ENCODE measurements at regions not wholly inside any gene's neighbourhood (a gene's known extent, or its start where the extent isn't known, plus 50 kb on each side); places are given as distances from the start of the nearest gene placed in this dataset.

DNA sequence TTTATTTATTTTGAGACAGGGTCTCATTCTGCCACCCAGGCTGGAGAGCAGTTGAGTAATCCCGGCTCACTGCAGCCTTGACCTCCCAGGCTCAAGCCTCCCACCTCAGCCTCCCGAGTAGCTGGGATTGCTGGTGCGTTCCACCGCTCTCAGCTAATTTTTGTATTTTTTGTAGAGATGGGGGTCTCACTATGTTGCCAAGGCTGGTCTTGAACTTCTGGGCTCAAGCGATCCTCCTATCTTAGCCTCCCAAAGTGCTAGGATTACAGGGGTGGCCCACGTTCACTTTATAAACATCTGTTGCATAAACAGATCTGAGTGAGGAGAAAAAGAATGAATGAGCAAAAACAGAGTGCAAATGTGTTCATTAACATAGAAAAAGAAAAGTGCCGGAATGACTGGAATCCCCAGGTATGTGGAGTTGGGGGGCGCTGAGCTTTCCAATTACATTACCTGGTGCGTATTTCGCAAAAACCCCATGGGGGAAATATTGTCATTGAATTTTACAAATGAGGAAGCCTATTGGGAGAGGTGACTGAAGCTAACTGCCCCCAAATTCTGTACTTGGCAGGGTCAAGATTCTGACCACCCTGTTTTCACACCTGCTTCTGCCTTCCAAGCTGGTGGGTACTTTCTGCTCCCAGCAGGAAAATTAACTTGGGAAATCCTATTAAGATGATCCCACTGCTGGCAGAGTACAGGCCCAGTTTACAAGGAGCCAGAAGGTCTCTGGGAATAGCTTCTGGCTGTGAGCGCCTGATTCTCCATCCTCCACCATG is 207.7 kb upstream of the JARID2 start:
- no peak for ATAC-seq

DNA sequence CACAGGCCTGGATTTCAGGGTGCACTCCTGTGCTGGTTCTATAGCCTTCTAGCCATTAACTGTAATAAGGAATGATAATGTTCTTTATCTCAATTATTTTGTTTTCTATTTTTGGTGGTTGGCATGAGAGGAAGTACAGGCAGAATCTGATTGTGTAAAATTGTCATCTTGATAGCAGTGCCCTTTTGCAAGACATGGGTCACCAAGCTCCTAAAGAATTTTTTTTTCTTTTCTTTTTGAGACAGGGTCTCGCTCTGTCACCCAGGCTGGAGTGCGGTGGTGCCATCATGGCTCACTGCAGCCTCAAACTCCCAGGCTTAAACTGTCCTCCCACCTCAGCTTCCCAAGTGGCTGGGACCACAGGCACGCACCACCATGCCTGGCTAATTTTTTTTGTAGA is 206.7 kb upstream of the JARID2 start:
- no peak for ATAC-seq

DNA sequence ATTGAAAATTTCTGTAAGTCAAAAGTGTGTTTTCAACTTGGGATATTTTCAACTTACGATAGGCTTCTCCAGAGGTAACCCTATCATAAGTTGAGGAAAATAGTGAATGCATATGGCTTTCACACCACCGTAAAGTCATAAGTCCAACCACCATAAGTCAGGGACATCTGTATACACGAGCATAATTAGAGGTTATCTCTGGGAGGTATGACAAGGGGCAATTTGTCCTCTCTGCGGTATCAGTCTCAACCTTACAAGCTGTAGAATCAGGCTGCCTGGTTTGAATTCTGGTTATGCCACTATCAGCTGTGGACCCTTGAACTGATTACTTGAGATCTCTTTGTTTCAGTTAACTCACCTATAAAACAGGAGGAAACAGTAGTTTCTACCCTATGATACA is 202.9 kb upstream of the JARID2 start:
- ATAC-seq = no peak

DNA sequence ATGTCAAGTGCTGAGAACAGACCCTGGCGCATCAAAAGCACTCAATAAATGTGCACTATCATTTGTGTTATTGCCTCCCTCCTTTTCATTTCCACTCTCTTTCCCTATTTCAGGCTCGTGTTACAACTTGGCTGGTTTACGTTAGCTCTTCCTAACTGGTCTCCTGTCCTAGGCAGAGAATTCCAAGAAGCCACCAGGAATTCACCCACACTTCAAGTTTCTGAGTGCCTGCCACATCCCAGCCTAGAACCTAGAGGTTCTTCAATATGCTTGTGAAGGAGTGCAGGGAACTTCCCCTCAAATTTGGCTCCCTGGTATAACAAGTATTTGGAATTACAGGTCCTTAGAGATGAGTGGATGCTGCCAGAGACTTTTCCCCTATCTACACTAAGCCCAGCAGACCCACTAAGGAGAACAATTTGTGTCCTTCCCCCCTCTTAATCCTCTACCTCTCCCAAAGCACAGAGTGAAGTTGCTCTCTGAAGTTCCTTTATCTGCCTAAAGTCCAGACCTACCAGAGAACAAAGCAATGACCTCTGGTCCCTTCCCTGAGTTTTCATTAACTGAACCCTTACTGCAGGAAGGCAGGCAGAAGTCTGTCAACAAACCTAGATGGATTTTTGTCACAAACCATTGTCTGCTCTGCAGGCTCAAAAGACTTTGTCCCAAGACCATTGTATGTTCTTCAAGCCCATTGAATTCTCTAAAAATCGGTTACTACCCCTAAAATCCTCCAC is 201.6 kb upstream of the JARID2 start:
- ATAC-seq = no peak

GRCh38 chr6:15044948-15045347 is 200.9 kb upstream of the JARID2 start:
- no peak for ATAC-seq

- ATAC-seq = no peak
Observed at GRCh38 chr6:15046751-15047150, 199.1 kb upstream of the JARID2 start.

- ATAC-seq = no peak
Observed at GRCh38 chr6:15048367-15048766, 197.5 kb upstream of the JARID2 start.

- no peak for ATAC-seq
Observed at GRCh38 chr6:15058200-15059061, 187.4 kb upstream of the JARID2 start.

DNA sequence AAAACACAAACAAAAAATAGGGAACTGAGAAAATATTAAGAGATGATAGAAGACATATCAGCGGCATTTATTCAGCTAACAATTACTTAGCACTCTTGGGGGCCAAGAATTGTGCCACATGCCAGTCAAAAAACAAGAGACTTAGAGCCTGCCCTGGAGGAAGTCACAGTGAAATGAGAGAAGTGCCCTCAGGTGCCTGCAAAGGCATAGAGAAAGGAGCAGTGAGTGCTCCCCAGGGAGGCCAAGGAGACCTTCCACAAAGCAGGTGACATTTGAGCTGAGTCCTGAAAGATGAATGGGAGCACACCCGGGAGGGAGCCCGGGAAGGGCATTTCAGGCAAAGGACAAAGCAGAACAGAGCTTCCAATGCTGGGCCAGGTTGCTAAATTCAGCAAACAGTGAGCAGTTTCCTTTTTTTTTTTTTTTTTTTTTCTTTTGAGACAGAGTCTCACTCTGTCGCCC is 184.7 kb upstream of the JARID2 start:
- no peak for ATAC-seq

- no peak for ATAC-seq
Observed at GRCh38 chr6:15061908-15062515, 183.9 kb upstream of the JARID2 start.

DNA sequence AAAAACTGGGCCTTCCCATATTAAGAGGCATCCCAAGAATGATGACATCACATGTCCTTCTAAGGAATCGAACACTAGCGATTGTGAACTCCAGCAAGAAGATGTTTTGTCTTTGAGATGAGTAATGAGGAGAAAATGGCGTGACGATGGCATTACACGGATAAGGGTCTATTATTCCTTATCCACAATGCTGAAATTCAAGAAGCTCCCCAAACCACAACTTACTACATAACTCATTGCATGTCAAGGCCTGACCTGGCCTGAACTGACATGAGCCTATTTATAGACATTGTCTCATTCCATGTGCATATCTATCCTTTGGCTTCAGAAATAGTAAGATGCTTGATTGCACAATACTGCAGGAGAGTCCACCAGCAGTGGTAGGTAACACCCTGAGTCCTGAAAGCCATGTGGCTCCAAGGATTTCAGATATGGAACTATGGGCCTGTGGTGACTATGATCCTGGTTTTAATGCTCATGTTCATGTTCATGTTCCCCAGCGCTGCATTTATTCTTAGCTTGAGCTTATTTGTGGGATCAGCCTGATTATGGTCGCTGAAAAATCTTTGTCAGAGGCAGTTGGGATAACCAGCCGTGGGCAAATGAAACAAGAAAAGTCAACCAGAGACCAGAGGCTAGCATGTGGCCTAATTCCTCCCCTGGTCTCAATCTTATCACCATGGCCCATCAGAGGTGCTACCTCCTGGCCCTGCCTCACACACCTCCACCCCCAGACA is 183.2 kb upstream of the JARID2 start:
- ATAC-seq = peak; percentile 83

DNA sequence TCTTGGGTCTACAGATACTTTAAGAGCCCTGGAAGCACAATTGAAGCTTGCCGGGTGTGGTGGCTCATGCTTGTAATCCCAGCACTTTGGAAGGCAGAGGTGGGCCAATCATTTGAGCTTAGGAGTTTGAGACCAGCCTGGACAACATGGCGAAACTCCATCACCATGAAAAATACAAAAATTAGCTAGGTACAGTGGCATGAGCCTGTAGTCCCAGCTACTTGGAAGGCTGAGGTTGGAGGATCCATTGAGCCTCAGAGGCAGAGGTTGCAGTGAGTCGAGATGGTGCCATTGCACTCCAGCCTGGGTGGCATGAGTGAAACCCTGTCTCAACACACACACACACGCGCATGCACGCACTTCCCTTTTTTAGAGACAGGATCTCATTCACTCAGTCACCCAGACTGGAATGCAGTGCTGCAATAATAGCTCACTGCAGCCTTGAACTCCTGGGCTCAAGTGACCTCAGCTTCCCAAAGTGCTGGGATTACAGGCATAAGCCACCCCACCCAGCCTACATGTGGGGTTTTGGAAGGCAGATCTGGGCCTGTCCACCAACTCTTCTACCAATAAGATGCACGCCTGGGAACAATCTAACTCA is 182.5 kb upstream of the JARID2 start:
- ATAC-seq = peak; percentile 82

- no peak for ATAC-seq
Observed at GRCh38 chr6:15065261-15065989, 180.4 kb upstream of the JARID2 start.

GRCh38 chr6:15066089-15066758 is 179.6 kb upstream of the JARID2 start:
- no peak for ATAC-seq

GRCh38 chr6:15073344-15073789 is 172.5 kb upstream of the JARID2 start:
- ATAC-seq = peak; percentile 66

DNA sequence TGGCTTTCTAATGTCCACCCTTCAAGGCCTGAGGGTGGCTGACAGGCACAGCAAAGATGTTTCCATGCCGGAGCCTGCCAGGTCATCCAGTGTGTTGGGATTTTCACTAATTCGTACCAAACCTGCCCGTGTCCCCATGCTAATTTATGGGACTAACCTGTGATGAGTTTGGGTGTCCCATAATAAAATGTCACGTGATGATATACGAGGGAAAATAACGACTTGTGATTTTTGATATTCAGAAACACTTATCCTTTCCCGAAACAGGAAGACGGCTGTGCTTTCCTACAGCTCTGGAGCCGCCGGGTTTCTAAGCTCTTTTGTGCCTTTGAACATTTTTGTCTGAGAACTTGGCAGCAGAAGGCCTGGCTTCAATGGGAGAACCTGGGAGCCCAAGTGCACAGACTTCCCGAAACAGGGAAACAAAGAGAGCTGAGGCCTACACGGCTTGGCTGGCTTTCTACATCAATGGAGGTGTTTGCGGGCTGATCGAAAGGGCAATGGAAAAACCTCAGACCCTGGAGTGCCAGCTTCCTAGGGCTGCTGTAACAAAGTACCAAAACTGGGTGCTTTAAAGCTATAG is 171.9 kb upstream of the JARID2 start:
- no peak for ATAC-seq

DNA sequence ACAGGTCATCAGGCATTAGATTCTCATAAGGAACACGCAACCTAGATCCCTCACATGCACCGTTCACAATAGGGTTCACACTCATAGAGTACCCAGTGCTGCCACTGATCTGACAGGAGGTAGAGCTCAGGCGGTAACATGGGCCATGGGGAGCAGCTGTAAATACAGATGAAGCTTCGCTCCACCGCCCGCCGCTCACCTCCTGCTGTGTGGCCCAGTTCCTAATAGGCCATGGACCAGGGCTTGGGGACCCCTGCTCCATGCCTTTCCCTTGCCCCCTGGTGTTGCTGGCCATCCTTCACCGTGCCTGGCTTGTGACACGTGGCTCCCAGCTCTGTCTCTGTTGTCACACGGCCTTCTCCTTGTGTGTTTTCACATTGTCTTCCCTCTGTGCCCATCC is 171.1 kb upstream of the JARID2 start:
- ATAC-seq = no peak

- ATAC-seq = no peak
Observed at GRCh38 chr6:15076565-15076964, 169.3 kb upstream of the JARID2 start.

- ATAC-seq = peak; percentile 10
Observed at GRCh38 chr6:15077006-15077405, 168.9 kb upstream of the JARID2 start.

GRCh38 chr6:15077961-15078360 is 167.9 kb upstream of the JARID2 start:
- no peak for ATAC-seq

Measured in esophagus mucosa (tissue), 1 donor.